ENCODE measurements at regions not wholly inside any gene's neighbourhood (a gene's known extent, or its start where the extent isn't known, plus 50 kb on each side); places are given as distances from the start of the nearest gene placed in this dataset.

DNA sequence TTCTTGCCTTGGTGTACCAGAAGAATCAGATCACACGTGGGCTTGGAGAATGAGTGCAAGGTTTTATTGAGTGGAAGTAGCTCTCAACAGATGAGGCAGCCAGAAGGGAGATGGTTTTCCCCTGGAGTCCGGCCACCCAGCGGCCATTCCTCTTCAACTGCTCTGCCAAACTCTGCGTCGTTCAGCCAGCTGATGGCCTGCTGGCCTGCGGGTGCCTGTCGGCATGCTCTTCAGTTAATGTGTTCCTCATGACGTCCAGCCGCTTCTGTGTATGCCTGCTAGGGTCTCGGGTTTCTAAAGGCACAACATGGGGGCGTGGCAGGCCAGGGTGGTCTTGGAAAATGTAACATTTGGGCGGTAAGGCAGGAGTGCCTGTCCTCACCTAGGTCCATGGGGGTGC, 487.9 kb upstream of the LRRC4C start:
- TF ChIP-seq NFIC (IDR thresholded peaks at IDR 0.05) (no peak), EP300 (IDR thresholded peaks at IDR 0.05; ENCODE audit: borderline replicate concordance) (no peak), CEBPB (IDR thresholded peaks at IDR 0.05) (no peak), EGR1 (IDR thresholded peaks at IDR 0.05) (no peak), YY1 (IDR thresholded peaks at IDR 0.05; ENCODE audit: low read depth) (no peak)
- TF ChIP-seq, protein P1, sequence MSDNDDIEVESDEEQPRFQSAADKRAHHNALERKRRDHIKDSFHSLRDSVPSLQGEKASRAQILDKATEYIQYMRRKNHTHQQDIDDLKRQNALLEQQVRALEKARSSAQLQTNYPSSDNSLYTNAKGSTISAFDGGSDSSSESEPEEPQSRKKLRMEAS (IDR thresholded peaks at IDR 0.05) = no peak
- TF ChIP-seq, protein P2, sequence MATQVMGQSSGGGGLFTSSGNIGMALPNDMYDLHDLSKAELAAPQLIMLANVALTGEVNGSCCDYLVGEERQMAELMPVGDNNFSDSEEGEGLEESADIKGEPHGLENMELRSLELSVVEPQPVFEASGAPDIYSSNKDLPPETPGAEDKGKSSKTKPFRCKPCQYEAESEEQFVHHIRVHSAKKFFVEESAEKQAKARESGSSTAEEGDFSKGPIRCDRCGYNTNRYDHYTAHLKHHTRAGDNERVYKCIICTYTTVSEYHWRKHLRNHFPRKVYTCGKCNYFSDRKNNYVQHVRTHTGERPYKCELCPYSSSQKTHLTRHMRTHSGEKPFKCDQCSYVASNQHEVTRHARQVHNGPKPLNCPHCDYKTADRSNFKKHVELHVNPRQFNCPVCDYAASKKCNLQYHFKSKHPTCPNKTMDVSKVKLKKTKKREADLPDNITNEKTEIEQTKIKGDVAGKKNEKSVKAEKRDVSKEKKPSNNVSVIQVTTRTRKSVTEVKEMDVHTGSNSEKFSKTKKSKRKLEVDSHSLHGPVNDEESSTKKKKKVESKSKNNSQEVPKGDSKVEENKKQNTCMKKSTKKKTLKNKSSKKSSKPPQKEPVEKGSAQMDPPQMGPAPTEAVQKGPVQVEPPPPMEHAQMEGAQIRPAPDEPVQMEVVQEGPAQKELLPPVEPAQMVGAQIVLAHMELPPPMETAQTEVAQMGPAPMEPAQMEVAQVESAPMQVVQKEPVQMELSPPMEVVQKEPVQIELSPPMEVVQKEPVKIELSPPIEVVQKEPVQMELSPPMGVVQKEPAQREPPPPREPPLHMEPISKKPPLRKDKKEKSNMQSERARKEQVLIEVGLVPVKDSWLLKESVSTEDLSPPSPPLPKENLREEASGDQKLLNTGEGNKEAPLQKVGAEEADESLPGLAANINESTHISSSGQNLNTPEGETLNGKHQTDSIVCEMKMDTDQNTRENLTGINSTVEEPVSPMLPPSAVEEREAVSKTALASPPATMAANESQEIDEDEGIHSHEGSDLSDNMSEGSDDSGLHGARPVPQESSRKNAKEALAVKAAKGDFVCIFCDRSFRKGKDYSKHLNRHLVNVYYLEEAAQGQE (IDR thresholded peaks at IDR 0.05; ENCODE audit: low read depth) = no peak
